Right renal cortex interstitium (tissue), 3 donors: ENCODE measurements at regions not wholly inside any gene's neighbourhood (a gene's known extent, or its start where the extent isn't known, plus 50 kb on each side); places are given as distances from the start of the nearest gene placed in this dataset.
"Not testable (repeated sequence)": the region's sequence is repeated elsewhere in the genome, so short reads cannot be mapped to it uniquely, and the experiment has no call there.

Experiments
- DNase-seq, 3 donors: peaks; one replicate each; pipeline ENCODE4 v3.0.0-alpha.2; 2013; ENCODE audit warnings: low read depth in 3 of 3, low spot score in 2 of 3

- DNase-seq: no peak
These were observed 202.7 kb upstream of the KLF3 start for GRCh38 chr4:38461342-38461741.

GRCh38 chr4:38462367-38463055 is 201.5 kb upstream of the KLF3 start:
- no peak for DNase-seq

- no peak for DNase-seq
These were observed 200.6 kb upstream of the KLF3 start for GRCh38 chr4:38463268-38463958.

GRCh38 chr4:38464328-38464727 is 199.7 kb upstream of the KLF3 start:
- no peak for DNase-seq

GRCh38 chr4:38466401-38466800 is 197.6 kb upstream of the KLF3 start:
- no peak for DNase-seq

GRCh38 chr4:38467296-38467695 is 196.7 kb upstream of the KLF3 start:
- no peak for DNase-seq

GRCh38 chr4:38468339-38468866 is 195.6 kb upstream of the KLF3 start:
- no peak for DNase-seq

- no peak for DNase-seq
These were observed 194.6 kb upstream of the KLF3 start for GRCh38 chr4:38469410-38469809.

- no peak for DNase-seq
These were observed 193.2 kb upstream of the KLF3 start for GRCh38 chr4:38470735-38471262.

- no peak for DNase-seq
These were observed 181.3 kb upstream of the KLF3 start for GRCh38 chr4:38482696-38483095.

GRCh38 chr4:38483628-38484027 is 180.4 kb upstream of the KLF3 start:
- not testable (repeated sequence) for DNase-seq

GRCh38 chr4:38489011-38489861 is 174.8 kb upstream of the KLF3 start:
- DNase-seq: peak in 1 of 3 donors; percentile 27

- no peak for DNase-seq
These were observed 173.9 kb upstream of the KLF3 start for GRCh38 chr4:38489924-38490639.

- DNase-seq: no peak
These were observed 173.1 kb upstream of the KLF3 start for GRCh38 chr4:38490753-38491446.

- no peak for DNase-seq
These were observed 172.0 kb upstream of the KLF3 start for GRCh38 chr4:38491854-38492478.

GRCh38 chr4:38493066-38493465 is 170.9 kb upstream of the KLF3 start:
- DNase-seq: no peak

- no peak for DNase-seq
These were observed 168.6 kb upstream of the KLF3 start for GRCh38 chr4:38495446-38495845.

- no peak for DNase-seq
These were observed 166.9 kb upstream of the KLF3 start for GRCh38 chr4:38497121-38497520.

GRCh38 chr4:38499101-38499500 is 164.9 kb upstream of the KLF3 start:
- DNase-seq: no peak
